ENCODE measurements at regions not wholly inside any gene's neighbourhood (a gene's known extent, or its start where the extent isn't known, plus 50 kb on each side); places are given as distances from the start of the nearest gene placed in this dataset.

DNA sequence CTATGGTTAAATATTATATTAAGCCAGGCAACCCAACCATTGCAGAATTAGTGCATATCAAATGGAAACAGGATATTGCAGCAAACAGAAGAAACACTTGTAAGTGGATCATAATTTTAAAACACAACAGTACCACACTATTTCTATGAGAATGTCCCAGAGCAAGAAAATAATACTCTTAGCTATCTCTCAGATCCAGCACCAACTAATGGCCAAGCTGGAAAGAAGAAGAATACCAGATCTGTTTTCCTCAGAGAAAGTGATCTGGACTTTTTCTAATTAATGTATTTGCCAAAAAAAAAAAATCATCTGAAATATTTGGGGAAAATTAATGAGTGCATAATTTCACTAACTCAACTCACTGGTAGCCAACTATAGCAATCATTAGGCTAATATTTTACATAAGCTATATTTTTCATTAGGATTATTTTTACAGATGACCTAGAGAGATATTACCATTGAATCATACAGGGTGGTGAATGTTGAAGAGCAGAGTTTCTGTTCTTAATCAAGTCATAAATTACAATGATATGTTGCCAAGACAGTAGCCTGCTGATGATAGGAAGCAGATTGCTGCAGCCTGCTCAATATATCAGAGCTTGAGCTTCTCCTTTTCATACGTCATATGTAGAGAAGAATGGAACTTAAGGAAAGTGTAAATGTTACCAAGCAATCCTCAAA is 995.4 kb upstream of the LRRN3 start:
- in situ Hi-C loops (cut with HindIII; ENCODE audit: low sequenced_read_pairs) = no loop called here

DNA sequence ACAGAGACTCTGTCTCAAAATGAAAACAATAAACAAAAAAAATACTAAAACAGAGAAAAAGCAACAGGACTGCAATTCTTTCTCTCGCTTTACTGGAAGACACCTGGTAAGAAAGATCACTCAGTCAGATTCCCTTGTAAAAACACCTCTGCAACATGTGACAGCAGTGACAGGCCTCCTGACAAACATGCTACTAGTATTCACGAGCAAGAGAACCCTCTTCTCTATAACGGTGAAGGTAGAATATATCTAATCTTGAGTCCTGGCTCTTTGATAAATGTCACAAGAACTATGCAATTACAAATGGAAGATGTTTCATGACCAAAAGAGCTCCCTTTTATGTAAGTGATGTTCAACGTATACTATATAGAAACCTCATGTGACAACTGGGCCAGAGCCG is 986.7 kb upstream of the LRRN3 start:
- in situ Hi-C loops (cut with HindIII; ENCODE audit: low sequenced_read_pairs) = no loop called here

DNA sequence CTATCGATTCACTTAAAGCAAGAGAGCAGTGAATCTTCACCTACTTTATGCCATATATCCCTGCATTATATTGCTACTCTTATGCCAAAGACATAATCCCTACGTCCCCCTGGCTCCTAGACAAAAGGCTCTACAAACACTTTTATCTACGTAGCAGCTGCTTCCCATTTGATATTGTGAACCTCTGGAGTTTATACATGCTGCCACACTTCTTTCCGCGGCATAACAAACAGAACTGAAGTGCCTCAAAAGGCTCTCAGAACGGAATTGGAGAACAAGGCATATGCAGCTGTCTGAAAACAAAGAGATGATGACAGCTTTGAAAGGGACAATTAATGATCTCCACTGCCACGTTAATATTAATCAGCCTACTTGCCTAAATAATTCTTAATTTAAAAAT is 985.6 kb upstream of the LRRN3 start:
- in situ Hi-C loops (cut with HindIII; ENCODE audit: low sequenced_read_pairs) = no loop called here

DNA sequence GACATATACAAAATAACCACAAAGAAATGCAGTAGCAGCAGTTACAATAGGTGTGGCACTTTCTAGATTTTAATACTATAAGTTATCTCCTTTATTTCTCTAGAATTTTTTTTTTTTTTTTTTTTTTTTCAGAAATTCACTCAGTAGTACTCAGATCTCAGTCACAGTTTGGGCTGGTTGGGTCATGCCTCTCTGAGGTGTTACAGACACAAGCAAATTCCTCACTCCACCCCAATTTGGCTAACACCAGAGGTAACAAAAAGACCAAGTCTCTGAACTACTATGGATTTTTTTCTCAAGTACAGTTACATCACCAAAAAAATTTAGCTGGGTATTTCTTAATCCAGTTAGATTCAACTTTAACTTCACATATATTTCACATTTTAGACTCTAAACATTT is 985.1 kb upstream of the LRRN3 start:
- in situ Hi-C loops (cut with HindIII; ENCODE audit: low sequenced_read_pairs) = no loop called here

DNA sequence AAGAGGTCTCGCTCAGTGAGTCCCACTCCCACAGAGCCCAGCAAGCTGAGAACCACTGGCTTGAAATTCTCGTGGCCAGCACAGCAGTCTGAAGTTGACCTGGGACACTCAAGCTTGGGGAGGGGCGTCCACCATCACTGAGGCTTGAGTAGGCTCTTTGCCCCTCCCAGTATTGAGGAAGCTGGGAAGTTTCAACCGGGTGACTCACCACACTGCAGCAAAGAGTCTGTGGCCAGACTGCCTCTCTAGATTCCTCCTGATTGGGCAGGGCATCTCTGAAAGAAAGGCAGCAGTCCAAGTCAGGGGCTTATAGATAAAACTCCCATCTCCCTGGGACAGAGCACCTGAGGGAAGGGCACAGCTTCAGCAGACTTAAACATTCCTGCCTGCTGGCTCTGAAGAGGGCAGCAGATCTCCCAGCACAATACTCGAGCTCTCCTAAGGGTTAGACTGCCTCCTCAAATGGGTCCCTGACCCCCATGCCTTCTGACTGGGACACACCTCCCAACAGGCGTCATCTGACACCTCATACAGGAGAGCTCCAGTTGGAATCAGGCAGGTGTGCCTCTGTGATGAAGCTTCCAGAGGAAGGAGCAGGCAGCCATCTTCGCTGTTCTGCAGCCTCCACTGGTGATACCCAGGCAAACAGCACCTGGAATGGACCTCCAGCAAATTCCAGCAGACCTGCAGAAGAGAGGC is 970.9 kb upstream of the LRRN3 start:
- in situ Hi-C loops (cut with HindIII; ENCODE audit: low sequenced_read_pairs) = no loop called here

DNA sequence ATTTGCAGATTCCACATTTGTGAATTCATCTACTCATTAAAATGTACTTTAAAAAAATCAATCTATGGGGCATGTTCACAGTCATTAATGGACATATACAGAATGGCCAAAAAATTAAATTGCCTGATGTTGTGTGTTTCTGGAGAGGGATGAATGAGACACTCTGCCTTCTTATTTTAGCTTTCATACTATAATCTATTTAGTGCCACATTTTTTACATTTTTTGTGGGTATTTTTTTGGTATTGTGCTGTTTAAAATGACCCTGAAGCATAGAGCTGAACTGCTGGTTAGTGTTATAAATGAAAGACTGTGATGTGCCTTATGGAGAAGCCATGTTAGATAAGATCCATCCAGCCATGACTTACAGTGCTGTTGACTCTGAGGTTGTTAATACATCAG is 961.8 kb upstream of the LRRN3 start:
- in situ Hi-C loops (cut with HindIII; ENCODE audit: low sequenced_read_pairs) = no loop called here

DNA sequence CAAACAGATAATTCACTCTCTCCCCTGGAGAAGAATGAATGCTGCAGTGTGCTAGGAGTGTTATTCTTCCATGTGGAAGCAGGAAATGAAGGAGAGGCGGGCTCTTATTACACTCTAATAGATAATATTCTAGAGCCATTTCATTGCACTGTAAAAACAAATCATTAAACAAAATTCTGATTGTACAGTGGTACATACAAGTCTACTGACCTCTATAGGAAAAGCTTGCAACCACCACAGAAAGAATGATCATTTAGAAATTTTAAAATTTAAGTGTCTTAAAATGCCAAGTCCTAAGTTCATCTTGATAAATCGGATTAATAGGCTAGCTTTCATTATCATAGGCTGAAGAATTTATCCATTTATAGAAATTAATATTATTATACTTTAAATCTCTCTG is 960.3 kb upstream of the LRRN3 start:
- in situ Hi-C loops (cut with HindIII; ENCODE audit: low sequenced_read_pairs) = no loop called here

DNA sequence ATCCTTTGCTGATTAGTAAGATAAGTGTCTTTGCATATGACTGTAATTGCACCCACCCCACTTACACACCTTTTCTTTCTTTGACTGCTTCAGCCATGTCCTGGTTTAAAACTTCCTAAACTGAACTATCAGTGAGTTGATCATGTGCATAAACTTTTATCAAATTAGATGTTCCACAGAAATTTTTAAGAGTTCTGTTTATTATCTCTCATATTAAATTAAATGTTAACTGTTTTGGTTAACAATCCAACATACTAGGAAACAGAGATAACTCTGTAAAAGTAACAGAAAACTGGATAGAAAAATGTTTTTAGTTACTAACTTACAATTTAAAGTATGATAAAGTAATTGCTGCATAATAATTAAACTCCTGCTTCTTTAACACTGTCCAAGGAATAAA is 959.6 kb upstream of the LRRN3 start:
- in situ Hi-C loops (cut with HindIII; ENCODE audit: low sequenced_read_pairs) = no loop called here

DNA sequence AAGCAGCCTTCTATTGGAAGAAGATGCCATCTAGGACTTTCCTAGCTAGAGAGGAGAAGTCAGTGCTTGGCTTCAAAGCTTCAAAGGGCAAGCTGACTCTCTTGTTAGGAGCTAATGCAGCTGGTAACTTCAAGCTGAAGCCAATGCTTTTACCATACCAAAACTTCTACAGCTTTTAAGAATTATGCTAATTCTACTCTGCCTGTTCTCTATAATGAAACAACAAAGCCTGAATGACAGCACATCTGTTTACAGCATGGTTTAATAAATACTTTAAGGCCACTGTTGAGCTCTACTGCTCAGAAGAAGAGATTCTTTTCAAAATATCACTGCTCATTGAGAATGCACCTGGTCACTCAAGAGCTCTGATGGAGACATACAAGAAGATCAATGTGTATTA is 951.9 kb upstream of the LRRN3 start:
- in situ Hi-C loops (cut with HindIII; ENCODE audit: low sequenced_read_pairs) = no loop called here

DNA sequence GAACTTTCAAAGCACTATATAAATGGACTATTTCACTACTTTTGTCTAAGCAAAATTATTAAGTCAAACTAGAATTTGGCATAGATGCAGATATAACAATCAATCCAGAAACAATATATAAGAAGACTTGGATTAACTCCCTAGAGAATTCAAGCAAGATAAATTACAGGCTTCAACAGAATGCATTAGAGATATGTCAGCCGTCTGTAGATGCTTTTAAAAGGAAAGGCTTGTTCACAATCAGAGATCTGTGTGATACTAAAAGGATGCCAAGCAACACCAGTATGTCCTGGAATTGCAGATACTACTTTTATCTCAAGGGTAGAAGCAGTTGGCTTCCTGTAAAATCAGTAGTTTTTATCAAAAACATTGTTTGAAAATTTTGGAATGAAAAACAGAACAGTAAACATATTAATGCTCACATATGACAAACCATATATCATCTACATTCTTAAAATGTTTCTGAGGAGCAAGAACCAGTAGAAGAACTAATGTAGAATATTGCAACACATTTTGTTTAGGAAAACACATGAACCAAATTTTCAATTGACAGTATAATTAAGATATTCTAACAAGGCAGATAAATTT is 947.9 kb upstream of the LRRN3 start:
- in situ Hi-C loops (cut with HindIII; ENCODE audit: low sequenced_read_pairs) = no loop called here

DNA sequence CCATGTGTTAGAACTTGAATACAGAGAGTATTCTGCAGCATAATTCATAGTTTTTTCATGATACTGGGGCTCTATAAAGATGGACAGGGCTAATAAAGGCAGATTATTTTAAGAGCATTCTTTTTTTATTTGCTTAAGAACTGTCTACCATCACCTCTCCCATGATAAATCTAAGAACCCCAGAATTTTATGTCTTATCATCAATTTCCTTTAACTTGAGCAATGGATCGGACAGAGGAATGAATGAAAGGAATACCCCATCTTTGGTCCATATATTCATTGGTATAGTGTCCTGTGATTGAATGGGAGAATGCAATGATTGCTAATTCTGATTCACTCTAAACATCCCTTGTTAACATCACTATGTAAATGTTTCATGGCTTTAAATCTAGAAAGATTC is 946.3 kb upstream of the LRRN3 start:
- in situ Hi-C loops (cut with HindIII; ENCODE audit: low sequenced_read_pairs) = no loop called here

DNA sequence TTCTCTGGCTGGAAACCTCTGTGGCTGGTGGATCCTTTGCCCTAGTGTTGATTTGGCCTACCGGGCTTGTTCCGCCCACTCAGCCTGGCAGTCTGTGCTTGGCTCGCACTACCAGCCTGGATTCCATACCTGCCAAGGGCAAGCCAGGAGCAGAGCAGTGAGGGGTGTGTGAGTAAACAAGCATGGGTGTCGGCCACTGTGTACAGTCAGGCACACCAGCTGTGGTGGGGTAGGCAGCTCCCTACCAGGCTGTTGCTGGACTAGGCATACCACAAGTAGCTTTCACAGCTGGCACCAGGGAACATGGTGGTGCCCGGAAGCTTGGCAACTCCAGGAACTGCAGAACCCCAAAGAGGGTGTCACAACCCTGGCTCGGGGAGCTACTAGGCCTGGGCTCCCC is 942.9 kb upstream of the LRRN3 start:
- in situ Hi-C loops (cut with HindIII; ENCODE audit: low sequenced_read_pairs) = no loop called here

DNA sequence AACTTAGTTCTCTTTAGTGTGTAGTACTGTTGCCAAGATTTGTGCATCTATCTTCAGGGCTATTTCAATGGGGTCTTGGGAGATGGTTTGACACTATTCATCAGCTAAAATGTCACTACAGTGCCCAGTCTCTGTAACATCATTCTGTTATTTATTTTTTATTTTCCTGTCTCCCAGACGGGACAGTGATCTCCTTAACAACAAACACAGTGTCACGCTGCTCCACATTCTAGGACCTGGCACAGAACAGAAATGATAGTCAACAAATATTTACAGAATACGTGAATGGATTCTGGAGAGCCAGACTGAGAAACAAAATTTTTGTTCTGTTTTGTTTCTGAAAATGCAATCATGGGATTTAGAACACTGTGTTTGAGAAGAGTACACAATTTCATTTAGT is 937.7 kb upstream of the LRRN3 start:
- in situ Hi-C loops (cut with HindIII; ENCODE audit: low sequenced_read_pairs) = no loop called here

DNA sequence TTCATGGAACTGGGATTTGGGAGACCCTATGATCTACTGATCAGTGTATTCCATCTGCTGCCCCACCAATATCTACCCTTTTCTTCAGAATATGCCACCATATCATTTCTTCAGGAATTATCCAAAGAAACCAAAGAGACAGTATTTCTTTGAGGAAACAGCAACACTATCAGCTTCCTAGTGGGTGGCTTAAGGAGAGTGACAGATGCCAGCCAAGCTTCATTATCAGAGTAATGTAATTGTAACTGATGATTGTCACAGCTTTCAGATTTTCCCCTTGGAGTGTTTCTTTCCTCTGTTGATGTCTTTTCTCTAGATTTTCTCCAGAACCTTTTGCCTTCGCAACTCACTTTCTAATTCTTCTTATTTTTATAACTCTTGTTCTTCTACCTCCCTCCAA is 934.4 kb upstream of the LRRN3 start:
- in situ Hi-C loops (cut with HindIII; ENCODE audit: low sequenced_read_pairs) = no loop called here

DNA sequence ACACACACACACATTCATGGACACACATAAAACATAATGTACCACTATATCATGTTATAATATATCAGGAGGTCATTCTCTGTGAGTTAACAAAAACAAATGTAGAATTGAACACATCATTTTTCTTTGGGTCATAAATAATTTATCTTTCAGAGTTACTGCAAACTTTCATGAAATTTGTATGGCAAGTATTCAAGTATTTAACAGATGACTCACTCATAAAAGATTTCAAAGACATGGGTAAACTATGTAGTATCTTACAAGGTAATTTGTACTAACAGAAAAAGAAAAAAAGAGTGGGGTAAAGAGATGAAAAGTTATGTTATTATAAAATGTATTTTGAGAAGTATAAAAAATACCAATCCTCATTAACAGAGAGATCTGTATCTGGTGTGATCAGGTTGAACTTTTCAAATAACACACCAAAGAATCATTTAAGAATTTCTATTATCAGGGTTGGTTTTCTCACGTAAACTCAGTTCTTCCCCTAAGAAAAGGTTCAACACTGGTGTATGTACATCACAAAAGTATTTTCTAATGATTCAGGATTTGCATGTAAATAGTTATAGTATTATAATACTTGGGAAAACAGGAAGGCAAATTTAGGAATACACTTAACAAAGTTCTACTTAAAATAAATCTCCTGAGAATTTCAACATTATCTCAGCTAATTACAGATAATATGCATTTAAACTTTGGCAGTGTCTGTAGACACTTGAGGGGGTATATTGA is 933.1 kb upstream of the LRRN3 start:
- in situ Hi-C loops (cut with HindIII; ENCODE audit: low sequenced_read_pairs) = no loop called here

DNA sequence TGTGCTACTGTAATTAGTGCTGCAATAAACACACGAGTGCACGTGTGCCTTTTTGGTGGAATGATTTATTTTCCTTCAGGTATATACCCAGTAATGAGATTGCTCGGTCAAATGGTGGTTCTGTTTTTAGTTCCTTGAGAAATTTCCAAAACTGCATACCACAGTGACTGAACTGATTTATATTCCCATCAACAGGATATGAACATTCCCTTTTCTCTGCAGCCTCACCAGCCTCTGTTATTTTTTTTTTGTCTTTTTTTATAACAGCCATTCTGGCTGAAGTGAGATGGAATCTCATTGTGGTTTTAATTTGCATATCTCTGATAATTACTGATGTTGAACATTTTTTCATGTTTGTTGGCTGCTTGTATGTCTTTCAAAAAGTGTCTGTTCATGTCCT is 922.9 kb upstream of the LRRN3 start:
- in situ Hi-C loops (cut with HindIII; ENCODE audit: low sequenced_read_pairs) = no loop called here

DNA sequence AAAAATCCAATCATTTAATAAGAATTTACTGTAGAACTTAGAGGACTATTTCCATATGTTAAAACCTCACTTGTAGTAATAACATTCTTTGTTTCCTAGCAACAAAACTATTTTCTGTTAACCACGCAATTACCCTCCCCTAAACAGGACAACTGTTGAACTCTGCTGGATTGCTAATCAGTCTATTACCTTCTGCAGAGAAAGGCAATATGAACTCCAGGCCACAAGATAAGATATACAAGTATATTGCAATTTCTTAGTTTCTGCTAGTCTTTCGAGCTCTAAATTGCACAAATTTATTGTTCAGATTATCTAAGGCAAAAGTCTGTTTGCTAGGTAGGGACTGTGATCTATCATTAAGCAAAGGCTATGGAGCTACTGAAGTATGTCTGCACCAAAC is 920.1 kb upstream of the LRRN3 start:
- in situ Hi-C loops (cut with HindIII; ENCODE audit: low sequenced_read_pairs) = no loop called here

DNA sequence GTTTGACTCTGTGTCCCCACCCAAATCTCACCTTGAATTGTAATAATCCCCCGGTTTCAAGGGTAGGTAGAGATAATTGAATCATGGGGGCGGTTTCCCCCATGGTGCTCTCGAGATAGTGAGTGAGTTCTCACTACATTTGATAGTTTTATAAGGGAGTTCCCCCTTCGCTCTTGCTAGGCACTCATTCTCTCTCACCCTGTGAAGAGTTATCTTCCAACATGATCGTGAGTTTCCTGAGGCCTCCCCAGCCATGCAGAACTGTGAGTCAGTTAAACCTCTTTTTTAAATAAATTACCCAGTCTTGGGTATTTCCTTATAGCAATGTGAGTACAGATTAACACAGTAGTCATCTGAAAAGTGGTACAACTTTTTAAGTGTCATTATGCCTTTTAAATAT is 913.5 kb upstream of the LRRN3 start:
- in situ Hi-C loops (cut with HindIII; ENCODE audit: low sequenced_read_pairs) = no loop called here

DNA sequence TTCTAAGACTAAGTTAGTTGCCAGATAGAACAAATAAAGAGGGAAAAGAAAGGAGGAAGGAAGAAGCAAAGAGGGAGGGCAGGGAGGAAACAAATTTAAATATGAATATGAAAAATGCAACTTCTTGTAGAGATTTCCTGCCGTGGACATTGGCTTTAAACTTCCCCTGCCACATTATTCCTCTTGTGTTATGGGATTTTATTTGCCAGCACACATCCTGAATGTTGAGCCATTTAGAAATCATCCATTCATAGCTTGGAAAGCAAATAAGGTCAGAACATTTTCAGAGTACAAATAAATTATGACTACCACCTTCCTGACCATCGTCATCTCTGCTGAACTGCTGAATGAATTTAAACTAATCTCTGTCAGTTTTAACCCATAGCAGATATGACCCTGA is 911.9 kb upstream of the LRRN3 start:
- in situ Hi-C loops (cut with HindIII; ENCODE audit: low sequenced_read_pairs) = no loop called here

DNA sequence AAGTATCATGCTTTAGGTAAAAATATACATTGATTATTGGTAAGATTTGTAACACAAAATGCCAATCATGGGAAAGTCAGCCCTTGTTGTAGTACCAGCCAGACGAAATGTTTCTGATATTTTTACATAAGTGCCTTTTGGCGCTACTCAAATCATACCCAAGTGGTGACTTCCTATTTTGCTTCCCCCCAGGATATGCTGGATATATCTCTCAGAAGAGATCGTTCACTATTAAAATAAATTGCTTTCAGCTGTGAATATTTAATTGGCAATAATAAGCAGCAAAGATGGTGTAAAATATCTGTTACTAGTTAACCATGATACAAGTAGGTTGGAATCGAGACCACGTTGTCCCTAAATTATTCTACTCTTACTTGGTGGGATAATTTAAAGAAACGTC is 909.2 kb upstream of the LRRN3 start:
- in situ Hi-C loops (cut with HindIII; ENCODE audit: low sequenced_read_pairs) = no loop called here

DNA sequence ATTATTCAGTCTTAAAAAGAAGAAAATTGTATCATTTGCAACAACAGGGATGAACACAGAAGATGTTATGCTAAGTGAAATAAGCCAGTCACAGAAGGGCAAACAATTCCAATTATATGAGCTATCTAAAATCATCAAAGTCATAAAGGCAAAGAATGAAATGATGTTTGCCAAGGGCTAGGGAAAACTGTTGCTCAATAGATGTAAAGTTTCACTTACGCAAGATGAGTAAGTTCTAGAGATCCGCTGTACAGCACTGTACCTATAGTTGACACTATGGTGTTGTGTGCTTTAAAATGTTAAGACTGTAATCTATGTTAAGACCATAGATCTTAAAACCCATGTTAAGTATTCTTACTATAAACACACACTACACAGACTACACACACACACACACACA is 904.6 kb upstream of the LRRN3 start:
- in situ Hi-C loops (cut with HindIII; ENCODE audit: low sequenced_read_pairs) = no loop called here
